ENCODE measurements at regions not wholly inside any gene's neighbourhood (a gene's known extent, or its start where the extent isn't known, plus 50 kb on each side); places are given as distances from the start of the nearest gene placed in this dataset.

GRCh38 chr4:10740251-10740650, 55.7 kb upstream of the CLNK start:
- no peak overlapping the region for H3K27ac ChIP-seq
- H3K4me3 ChIP-seq = no peak overlapping the region

GRCh38 chr4:10738826-10739489, 54.4 kb upstream of the CLNK start:
- Histone ChIP-seq H3K27ac (no peak overlapping the region), H3K4me3 (no peak overlapping the region)

- Histone ChIP-seq H3K4me3 (no peak overlapping the region), H3K27ac (no peak overlapping the region)
These were observed 52.8 kb upstream of the CLNK start for GRCh38 chr4:10737337-10737736.

GRCh38 chr4:10736895-10737294, 52.3 kb upstream of the CLNK start:
- Histone ChIP-seq H3K27ac (no peak overlapping the region), H3K4me3 (no peak overlapping the region)

- Histone ChIP-seq H3K4me3 (no peak overlapping the region), H3K27ac (no peak overlapping the region)
These were observed 51.7 kb upstream of the CLNK start for GRCh38 chr4:10736266-10736665.

- no peak overlapping the region for H3K4me3 ChIP-seq
- H3K27ac ChIP-seq = peak overlapping the region in 1 of 21 experiments; percentile 36
These were observed 50.1 kb upstream of the CLNK start for GRCh38 chr4:10734697-10735096.

Measured in skin epidermis (tissue), 12 donors.